GM19035 (cell line): ENCODE measurements at regions not wholly inside any gene's neighbourhood (a gene's known extent, or its start where the extent isn't known, plus 50 kb on each side); places are given as distances from the start of the nearest gene placed in this dataset.

Source experiments
- ATAC-seq: cut with Tn5 transposase; IDR thresholded peaks from one replicate; pipeline ENCODE4 v1.9.1; 2021; ENCODE audit not compliant: unreplicated experiment

DNA sequence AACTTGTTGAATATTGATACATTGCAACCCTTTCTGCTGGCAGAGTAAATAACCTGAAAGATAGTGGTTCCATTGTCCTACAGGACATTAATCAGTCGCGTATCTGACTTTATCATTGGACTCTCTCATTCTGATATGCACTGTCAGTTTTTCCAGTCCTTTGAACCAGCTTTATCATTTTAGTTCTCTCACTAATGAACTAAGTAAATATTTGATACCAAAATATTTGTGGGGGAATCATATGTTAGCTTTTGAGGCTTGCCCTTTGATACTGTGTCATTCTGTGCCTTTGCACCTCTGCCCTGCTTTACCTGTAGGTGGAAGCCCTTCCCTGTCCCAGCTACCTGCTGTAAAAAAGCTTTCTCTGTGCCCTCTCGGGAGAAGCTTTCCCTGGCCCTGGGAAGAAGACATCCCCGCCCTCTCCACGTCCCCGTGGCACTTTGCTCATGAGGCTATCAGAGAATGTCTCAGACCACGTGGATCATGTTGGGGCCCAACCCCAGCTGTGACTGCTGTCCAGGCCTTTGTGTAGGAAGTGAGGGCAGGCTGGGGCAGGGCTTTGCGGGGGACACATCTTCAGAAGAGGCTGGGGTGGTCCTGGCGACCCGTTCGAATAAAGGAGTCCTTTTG, 117.8 kb upstream of the NXT1 start:
- no peak for ATAC-seq

DNA sequence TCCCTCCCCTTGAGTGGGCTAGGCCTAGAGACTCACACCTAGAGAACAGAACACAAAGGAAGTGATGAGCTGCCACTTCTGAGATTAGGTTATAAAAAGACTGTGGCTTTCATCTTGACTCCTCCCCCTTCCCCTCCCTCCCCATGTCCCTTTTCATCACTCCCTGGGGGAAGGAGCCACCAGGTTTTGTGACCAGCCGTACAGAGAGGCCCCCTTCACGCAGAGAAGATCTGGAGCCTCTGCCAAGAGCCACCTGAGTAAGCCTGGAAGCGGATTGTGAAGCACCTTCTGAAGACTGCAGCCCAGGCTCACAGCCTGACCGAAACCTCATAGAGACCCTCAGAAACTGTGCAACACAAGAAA, 118.4 kb upstream of the NXT1 start:
- ATAC-seq = no peak

DNA sequence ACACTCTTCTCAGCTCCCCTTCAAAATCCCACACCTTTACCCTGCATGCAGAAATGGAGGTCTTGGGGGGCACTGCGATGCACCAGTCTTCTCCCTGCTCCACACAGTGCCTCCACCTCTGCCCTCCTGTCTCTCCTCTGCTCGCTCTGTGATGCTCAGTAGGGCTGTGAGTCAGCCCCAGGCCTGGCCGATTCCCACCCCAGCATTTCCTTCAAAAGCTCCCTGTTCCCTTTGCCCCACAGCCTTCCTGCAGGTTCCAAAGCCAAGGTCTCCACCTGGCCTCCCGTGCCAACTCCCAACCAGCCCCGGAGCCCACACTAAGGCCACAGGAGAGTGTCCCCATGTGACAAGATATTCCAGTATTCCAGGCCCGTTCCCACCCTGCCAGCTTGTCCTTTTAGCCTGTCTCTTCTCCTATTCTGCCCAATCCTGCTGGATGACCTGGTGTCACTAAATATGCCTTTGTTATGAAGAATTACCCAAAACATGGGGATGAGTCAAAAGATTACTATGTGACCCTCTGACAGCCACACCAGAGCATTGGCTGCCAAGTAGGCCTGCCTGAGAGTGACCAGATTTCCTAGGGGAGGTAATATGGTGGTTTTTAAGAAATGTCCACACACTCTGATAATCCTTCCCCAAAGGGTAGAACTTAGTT, 118.9 kb upstream of the NXT1 start:
- no peak for ATAC-seq

GRCh38 chr20:23230766-23231385, 119.7 kb upstream of the NXT1 start:
- no peak for ATAC-seq

GRCh38 chr20:23229989-23230388, 120.6 kb upstream of the NXT1 start:
- ATAC-seq = no peak

- ATAC-seq = no peak
These were observed 121.7 kb upstream of the NXT1 start for GRCh38 chr20:23228912-23229311.

- no peak for ATAC-seq
These were observed 122.6 kb upstream of the NXT1 start for GRCh38 chr20:23227976-23228375.

DNA sequence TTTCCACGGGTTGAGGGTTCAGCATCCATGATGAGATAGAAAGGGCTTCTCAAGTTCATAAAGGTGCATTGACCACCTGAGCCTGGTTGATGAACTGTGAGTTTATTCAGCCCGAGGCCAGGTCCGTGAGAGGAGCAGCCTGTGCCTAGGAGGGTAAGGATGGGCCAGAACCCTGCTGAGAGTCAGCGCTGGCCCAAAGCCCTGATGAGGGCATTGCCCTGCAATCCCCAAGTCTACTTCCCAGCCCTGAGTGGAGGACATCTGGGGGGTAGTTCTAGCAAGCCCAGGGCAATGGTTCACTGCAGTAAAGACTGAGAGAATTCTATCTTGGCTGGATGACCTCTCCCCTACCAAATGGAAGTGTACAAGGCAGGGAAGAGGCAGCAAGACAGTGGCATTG, 123.3 kb upstream of the NXT1 start:
- no peak for ATAC-seq

DNA sequence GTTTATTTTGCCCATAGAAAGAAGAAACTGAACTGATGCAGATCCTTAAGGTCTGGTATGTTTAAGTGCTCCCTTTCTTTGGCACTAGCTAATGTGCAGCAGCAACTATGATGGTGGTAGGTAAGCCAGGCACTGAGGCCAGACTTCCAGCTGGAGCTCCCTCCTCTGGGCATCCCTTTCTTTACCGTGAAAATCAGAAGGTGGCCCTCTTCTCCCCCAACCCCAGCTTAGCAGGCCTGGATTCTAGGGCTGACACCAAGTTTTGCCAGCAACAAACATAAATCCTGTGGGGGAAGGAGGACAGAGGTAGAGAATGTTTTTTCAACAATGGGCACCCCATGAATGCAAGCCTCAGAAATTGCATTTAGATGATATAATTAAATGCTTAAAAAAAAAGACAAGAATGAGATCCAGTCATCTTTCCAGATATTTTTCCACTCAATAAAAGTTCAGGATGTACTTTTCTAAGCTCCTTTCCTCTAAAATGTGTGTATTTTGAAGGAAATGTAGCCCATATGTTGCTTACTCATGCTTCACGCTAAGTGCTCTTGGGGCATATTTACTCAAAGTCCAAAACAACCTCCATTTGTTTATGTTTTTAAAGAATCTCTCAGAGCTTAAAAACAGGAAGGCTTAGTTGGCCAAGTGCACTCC, 123.9 kb upstream of the NXT1 start:
- no peak for ATAC-seq

GRCh38 chr20:23225407-23226060, 125.1 kb upstream of the NXT1 start:
- ATAC-seq = no peak

DNA sequence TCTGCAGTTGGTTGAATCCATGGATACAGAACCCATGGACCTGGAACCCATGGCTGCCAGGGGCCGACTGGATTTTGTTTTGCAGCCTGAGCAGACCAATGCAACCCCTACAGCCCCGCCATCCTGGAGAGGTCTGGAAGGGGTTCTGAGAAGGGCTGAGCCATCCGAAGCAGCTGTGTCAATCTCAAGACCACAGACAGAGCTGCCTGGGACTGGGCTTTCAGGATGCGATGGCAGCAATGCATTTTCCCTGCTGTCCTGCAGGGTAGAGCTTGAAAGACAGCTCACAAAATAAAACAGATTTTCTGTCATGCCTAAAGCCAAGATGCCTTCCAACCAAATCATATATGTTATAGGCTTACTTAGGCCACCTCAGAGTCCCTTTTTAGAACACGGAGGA, 125.8 kb upstream of the NXT1 start:
- no peak for ATAC-seq

DNA sequence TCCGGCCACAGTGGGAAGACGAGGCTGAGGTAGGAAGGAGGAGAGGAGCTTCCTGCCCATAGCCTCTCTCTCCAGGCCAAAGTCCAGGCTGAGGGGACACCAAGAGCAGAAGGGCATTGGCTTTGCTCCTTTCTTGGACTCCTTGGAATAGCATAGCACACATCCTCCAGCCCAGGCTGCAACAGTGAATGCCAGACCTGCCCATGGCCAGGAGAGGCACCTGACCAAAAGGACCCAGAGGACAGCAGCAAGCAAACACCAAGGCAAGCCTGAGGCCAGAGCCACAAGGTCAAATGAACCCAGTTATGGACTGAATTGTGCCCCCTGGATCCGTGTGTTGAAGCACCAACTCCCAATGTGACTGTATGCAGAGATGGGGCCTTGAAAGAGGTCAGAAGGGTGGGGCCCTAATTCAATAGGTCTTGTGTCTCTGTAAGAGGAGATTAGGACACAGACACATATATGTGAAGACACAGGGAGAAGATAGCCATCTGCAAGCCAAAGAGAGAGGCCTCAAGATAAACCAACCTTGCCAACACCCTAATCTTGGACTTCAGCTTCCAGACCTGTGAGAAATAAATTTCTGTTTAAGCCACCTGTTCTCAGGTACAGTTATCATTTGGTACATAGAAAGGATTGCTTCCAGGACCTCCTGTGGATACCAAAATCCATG, 126.5 kb upstream of the NXT1 start:
- no peak for ATAC-seq

GRCh38 chr20:23222531-23223200, 127.9 kb upstream of the NXT1 start:
- ATAC-seq = no peak

DNA sequence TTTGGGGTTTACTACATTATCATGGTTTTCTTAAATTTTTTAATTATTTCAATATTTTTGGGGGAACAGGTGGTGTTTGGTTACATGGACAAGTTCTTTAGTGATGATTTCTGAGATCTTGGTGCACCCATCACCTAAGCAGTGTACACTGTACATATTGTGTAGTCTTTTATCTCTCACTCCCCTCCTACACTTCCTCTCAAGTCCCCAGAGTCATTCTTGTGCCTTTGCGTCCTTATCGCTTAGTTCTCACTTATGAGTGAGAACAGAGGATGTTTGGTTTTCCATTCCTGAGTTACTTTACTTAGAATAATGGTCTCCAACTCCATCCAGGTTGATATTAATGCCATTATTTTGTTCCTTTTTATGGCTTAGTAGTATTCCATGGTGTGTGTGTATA, 130.9 kb upstream of the CD93 start:
- ATAC-seq = no peak

DNA sequence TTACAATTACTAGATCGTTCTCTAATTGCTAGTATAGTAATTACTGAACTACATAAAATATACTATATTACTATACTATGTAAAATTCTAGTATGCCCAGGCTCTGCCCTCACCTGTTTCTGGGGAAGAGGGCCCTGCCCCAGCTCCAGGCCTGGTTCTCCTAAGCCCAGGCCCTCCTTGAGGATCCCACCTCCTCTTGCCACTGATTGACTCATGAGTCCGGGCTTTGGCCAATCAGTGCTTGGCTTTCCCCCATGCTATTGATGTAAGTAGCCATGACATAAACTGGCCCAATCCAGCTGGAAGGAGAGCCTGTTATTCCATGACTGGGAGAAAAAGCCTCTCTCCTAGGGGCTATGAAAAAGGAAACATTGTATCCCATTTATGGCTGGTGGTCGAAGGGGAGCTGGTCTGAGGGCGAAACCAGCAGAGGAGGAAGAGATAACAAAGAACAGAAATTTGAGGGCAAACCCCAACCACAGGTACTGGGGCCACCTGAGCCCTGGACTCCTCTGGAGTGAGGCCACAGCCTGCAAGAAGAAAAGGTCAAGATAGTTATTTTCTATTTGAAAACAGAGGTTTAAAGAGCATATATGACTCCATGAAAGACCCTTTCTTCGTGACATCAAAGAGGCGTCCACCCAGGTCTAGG, 129.3 kb upstream of the CD93 start:
- ATAC-seq = no peak

- no peak for ATAC-seq
These were observed 128.8 kb upstream of the CD93 start for GRCh38 chr20:23214903-23215302.

GRCh38 chr20:23212464-23212995, 126.4 kb upstream of the CD93 start:
- ATAC-seq = no peak

GRCh38 chr20:23212011-23212410, 125.9 kb upstream of the CD93 start:
- no peak for ATAC-seq

GRCh38 chr20:23211164-23211563, 125.0 kb upstream of the CD93 start:
- ATAC-seq = no peak
